ENCODE measurements at regions not wholly inside any gene's neighbourhood (a gene's known extent, or its start where the extent isn't known, plus 50 kb on each side); places are given as distances from the start of the nearest gene placed in this dataset.
A peak's percentile ranks its signal among the peaks of the same experiment; 100 is the strongest.

GRCh38 chr4:119932277-119932676 lies 134.4 kb downstream of the MAD2L1 start:
- no peak for DNase-seq

GRCh38 chr4:119930546-119930945 lies 136.1 kb downstream of the MAD2L1 start:
- DNase-seq: no peak

GRCh38 chr4:119921830-119922229 lies 144.8 kb downstream of the MAD2L1 start:
- DNase-seq: no peak

- DNase-seq: no peak
Observed at GRCh38 chr4:119906277-119906676, 160.4 kb downstream of the MAD2L1 start.

DNA sequence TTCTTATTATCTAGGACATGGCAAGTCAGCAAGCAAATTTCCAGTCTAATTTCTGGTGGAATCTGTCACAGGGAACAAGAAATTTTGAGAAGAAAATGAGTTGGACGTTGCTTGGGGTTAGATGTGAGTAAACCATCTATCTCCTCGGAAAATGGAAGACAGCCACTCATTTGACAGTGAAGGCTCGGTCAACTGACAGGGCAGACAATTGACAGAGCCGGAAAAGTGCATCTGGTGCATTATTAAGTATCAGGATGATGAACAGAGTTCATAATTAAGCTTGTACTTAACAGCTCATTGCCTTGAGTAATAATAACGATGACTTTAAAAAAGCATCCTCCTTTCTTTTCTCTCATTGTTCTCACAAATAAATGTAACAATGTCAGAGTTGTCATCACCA lies 168.4 kb downstream of the MAD2L1 start:
- no peak for DNase-seq

DNA sequence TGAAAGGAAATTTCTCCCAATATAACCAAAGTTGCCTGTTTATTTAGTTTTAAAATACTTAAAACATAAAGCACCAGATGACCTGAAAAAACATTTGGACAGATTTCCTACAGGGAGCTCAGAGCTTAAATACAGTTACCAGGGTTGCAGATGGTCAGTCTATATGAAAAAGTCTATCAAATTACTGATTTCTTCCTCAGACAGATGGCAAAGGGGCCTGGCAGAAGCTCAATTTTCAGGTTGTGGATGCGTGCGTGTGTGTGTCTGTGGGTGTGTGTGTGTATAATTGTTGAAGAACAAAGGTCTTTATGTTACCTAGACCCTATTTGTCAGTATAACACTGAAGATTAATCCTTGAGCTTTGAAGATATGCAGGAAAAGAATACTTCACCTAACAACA lies 169.4 kb downstream of the MAD2L1 start:
- DNase-seq: no peak

GRCh38 chr4:119894650-119895208 lies 171.9 kb downstream of the MAD2L1 start:
- DNase-seq: no peak

GRCh38 chr4:119873794-119874325 lies 192.8 kb downstream of the MAD2L1 start:
- DNase-seq: no peak

- DNase-seq: no peak
Observed at GRCh38 chr4:119873132-119873531, 193.5 kb downstream of the MAD2L1 start.

DNA sequence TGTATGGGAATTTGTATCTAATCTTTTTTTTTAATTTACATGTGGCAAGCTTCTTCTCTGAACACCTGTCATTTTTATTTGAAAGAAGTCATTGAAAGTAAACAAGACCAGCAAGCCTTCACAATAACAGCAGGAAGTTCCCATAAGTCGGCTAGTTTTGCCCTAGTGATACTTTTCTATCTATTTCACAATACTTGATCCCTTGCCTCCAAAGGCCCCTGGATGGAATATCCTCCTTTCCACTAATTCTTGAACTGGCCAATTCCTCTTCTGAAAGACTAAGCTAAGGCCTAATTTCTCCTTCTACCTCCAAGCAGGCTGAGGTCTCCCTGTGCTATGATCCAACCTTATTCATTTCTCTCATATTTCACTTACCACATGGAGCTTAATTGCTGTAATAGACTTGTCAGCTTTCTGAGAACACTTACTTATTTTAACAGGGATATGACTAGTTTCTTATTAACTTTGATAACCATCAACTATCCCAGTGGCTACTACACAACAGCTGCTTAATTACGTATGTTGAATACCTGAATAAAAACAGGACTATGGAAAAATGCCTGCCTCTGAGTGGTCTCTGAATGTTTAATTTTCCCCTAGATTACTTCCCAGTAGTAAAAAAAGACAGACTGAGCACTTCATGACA lies 194.2 kb downstream of the MAD2L1 start:
- peak; percentile 8 for DNase-seq

- DNase-seq: no peak
Observed at GRCh38 chr4:119870856-119871255, 195.8 kb downstream of the MAD2L1 start.

DNA sequence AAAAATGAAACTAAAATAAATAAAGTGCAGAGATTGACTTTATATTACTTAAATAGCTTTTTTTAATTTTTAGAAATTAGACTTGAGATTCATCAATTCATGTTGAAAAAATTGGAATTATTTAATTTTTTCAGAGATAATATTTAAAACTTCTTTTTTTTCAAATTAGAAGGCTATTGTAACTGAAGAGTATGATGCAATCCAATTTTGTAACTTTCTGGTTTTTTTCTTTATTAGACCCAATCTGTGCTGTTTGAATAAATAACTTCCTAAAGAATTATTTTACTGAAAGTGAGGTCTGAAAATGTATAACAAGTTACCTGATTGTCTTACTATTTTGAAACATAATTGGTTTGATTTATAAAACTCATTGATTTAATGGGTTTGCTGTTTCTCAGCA lies 200.9 kb downstream of the MAD2L1 start:
- no peak for DNase-seq

DNA sequence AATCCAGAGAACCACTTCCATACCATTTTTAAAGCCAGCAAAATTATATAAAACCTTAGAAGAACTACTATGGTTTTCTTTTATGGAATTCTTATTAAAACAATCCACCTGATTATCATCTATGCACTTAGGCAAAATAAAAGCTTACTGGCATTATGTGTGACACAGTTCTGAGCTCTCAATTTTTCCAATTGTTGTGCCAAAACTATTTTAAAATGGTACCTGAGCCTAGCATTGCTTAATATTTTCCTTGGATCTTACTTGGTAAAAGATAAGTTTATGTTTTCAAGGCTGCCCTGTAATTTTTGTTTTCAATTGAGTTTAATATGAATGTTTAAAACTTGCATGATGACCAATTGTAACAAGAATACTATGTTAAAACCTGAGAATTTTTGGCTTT lies 201.3 kb downstream of the MAD2L1 start:
- DNase-seq: no peak

- no peak for DNase-seq
Observed at GRCh38 chr4:119861731-119862130, 204.9 kb downstream of the MAD2L1 start.

- DNase-seq: no peak
Observed at GRCh38 chr4:119858176-119858575, 208.5 kb downstream of the MAD2L1 start.

DNA sequence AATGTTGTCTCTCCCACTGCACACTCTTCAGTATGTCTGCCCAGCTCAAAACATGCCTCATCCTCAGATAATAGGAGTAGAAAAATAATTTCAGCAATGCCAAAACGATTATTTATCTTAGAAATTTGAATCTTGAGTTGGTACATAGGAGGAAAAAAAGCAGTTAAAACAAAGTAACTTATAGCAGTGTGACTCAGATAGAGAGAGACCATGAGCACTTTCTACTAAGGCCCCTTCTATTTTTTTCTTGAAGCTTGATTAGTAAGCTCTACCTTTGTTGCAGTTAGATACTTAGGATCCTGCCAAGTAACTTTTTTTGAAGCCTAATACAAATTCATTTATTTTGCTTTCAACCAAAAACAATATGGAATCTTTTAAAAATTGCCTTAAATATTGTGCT lies 212.3 kb downstream of the MAD2L1 start:
- no peak for DNase-seq

DNA sequence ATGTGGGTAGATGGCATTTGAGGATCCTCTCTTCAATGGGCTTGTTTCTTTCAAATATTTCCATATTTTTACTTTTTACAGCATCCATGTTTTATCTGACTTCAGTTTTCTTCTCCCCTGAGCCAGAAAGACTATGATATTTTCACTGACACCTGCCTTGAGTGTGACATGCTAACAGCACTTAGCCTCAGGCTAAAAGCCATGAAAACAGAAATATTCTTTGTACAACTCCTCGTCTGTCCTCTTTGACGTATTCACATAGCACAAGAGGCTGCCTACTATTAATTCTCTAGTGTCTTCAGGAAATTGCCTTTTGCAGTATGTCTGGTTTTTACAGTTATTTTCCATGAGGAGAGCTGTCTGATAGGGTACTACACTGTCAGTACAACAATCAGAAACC lies 215.0 kb downstream of the MAD2L1 start:
- no peak for DNase-seq

DNA sequence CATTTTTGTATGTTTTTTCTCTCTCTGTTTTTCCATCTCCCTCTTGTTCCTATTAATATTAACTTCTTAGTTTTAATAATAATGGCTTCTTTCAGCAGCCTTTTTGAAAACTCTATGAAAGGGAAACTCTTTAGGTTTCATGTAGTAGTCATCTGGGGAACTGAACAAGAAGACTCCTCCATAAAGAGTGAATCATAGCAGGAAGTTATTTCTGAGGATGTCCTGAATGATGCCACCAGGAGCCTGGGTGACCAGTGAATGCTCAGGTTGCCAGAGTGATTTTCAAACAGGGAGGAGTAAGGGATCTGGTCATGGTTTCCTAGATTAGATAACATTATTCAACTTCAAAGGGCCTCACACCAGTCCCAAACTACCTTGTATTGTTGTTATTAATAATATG lies 212.8 kb upstream of the PDE5A start:
- no peak for DNase-seq

- no peak for DNase-seq
Observed at GRCh38 chr4:119835613-119835910, 207.0 kb upstream of the PDE5A start.

DNA sequence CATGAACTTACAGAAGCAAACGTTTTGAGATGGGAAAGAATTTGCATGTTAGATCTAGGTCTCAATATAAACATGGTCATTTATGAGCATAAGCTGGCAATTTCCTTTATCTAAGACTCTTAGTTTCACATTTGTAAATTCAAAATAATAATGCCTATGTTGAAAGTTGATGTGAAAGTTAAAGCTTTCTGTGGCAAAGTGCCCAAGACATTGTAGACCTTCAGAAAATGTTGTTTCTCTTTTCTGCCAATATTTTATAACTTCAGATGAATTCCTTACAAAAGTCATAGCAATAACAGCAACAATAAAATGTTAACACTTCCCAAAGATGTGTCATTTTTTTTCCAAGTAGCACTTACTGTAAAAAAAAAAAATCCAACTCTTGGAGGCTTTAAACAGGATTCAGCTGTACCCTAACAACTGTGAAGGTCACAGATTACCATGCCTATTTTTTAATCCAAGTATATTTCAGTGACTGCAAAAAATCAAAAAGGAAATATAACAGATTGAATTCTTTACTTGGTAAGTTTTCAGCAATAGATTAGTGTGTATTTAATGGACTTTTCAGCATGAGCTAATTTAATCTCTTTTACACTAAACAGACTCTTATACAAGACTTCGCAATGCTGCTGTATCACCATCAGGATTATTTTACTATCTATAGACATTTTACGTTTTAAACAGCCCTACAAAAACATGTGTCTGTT lies 206.5 kb upstream of the PDE5A start:
- peak; percentile 11 for DNase-seq

DNA sequence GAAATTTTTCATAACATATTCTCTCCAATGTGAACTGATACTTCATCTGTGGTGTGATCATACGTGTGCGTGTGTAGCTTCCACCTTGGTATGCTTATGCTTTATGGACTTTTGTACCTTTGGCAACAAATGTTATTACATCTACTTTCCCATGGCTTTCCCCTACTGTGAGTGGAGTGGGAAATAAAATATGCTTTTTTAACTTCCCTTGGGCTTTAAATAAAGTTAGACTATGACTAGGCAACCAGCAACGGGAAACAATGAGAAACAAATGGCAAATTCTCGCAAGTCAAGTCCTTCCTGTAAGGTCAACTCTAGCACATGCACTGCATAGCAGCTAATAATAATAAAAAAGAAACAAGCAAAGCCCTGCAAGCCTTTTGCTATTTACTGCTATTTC lies 205.0 kb upstream of the PDE5A start:
- DNase-seq: no peak

- DNase-seq: no peak
Observed at GRCh38 chr4:119832776-119833175, 204.2 kb upstream of the PDE5A start.

- no peak for DNase-seq
Observed at GRCh38 chr4:119829326-119829725, 200.7 kb upstream of the PDE5A start.

DNA sequence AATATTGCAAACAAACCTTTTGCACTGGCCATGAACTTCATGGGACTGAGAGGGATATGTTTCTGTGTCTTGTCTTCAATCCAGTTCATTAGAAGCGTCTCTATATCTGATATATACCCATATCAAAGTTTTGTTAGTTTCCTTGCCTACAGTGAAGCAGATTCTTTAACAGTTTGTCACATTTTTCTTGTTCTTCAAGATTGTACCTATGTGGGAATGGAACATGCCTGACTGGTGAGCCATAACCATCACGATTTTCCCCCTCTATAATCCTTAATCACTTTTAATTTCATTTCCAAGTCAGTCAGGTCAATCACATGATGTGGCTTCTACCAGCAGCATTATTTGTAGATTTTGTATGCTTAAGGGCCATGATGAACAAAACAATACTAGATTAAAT lies 197.1 kb upstream of the PDE5A start:
- DNase-seq: no peak
